ENCODE measurements at regions not wholly inside any gene's neighbourhood (a gene's known extent, or its start where the extent isn't known, plus 50 kb on each side); places are given as distances from the start of the nearest gene placed in this dataset.

- TF ChIP-seq, protein P1, sequence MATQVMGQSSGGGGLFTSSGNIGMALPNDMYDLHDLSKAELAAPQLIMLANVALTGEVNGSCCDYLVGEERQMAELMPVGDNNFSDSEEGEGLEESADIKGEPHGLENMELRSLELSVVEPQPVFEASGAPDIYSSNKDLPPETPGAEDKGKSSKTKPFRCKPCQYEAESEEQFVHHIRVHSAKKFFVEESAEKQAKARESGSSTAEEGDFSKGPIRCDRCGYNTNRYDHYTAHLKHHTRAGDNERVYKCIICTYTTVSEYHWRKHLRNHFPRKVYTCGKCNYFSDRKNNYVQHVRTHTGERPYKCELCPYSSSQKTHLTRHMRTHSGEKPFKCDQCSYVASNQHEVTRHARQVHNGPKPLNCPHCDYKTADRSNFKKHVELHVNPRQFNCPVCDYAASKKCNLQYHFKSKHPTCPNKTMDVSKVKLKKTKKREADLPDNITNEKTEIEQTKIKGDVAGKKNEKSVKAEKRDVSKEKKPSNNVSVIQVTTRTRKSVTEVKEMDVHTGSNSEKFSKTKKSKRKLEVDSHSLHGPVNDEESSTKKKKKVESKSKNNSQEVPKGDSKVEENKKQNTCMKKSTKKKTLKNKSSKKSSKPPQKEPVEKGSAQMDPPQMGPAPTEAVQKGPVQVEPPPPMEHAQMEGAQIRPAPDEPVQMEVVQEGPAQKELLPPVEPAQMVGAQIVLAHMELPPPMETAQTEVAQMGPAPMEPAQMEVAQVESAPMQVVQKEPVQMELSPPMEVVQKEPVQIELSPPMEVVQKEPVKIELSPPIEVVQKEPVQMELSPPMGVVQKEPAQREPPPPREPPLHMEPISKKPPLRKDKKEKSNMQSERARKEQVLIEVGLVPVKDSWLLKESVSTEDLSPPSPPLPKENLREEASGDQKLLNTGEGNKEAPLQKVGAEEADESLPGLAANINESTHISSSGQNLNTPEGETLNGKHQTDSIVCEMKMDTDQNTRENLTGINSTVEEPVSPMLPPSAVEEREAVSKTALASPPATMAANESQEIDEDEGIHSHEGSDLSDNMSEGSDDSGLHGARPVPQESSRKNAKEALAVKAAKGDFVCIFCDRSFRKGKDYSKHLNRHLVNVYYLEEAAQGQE (IDR thresholded peaks at IDR 0.05; ENCODE audit: low read depth), result no peak
- TF ChIP-seq, protein P2, sequence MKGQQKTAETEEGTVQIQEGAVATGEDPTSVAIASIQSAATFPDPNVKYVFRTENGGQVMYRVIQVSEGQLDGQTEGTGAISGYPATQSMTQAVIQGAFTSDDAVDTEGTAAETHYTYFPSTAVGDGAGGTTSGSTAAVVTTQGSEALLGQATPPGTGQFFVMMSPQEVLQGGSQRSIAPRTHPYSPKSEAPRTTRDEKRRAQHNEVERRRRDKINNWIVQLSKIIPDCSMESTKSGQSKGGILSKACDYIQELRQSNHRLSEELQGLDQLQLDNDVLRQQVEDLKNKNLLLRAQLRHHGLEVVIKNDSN (IDR thresholded peaks at IDR 0.05), result no peak
- TF ChIP-seq TAF1 (IDR thresholded peaks at IDR 0.05; ENCODE audit: low read depth), result no peak
- TF ChIP-seq FOXM1 (IDR thresholded peaks at IDR 0.05; ENCODE audit: borderline replicate concordance, low read depth), result no peak
- TF ChIP-seq CREB1 (IDR thresholded peaks at IDR 0.05; ENCODE audit: low read depth), result no peak
- TF ChIP-seq EP300 (IDR thresholded peaks at IDR 0.05; ENCODE audit: borderline replicate concordance), result no peak
- no peak for TF ChIP-seq ZBTB7A (IDR thresholded peaks at IDR 0.05; ENCODE audit: low read depth)
- no peak for TF ChIP-seq TEAD4 (IDR thresholded peaks at IDR 0.05)
- no peak for TF ChIP-seq CEBPB (IDR thresholded peaks at IDR 0.05)
- TF ChIP-seq, protein P3, sequence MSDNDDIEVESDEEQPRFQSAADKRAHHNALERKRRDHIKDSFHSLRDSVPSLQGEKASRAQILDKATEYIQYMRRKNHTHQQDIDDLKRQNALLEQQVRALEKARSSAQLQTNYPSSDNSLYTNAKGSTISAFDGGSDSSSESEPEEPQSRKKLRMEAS (IDR thresholded peaks at IDR 0.05), result no peak
- TF ChIP-seq EGR1 (IDR thresholded peaks at IDR 0.05), result no peak
- TF ChIP-seq NFIC (IDR thresholded peaks at IDR 0.05), result no peak
- TF ChIP-seq TCF12 (IDR thresholded peaks at IDR 0.05; ENCODE audit: low read depth), result no peak
- TF ChIP-seq YY1 (IDR thresholded peaks at IDR 0.05; ENCODE audit: low read depth), result no peak
- no peak for TF ChIP-seq RAD21 (IDR thresholded peaks at IDR 0.05; ENCODE audit: low read depth)
These were observed 602.2 kb upstream of the ADAMTS5 start for GRCh38 chr21:27569091-27569490.

DNA sequence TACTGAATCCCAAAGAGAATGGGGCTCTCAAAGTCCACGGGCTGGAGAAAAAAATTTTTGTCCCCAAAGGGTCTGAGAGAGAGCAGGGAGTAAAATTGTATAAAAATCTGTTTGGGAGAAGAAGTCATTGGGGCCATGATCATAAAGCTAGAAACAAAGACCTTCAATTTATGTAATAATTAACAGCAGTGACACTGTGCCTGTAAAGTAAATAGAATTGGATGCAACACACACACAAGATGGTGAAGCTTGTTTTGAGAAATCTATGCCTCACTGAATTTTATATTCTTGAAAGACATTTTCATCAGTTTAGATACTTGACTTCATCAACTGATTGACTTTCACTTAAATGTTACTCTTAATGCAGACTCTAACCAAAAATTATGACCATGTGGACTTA lies 600.5 kb upstream of the ADAMTS5 start:
- no peak for TF ChIP-seq RAD21 (IDR thresholded peaks at IDR 0.05; ENCODE audit: low read depth)
- no peak for TF ChIP-seq ZBTB7A (IDR thresholded peaks at IDR 0.05; ENCODE audit: low read depth)
- TF ChIP-seq TAF1 (IDR thresholded peaks at IDR 0.05; ENCODE audit: low read depth), result no peak
- no peak for TF ChIP-seq YY1 (IDR thresholded peaks at IDR 0.05; ENCODE audit: low read depth)
- TF ChIP-seq TEAD4 (IDR thresholded peaks at IDR 0.05), result no peak
- no peak for TF ChIP-seq TCF12 (IDR thresholded peaks at IDR 0.05; ENCODE audit: low read depth)
- TF ChIP-seq EP300 (IDR thresholded peaks at IDR 0.05; ENCODE audit: borderline replicate concordance), result no peak
- TF ChIP-seq FOXM1 (IDR thresholded peaks at IDR 0.05; ENCODE audit: borderline replicate concordance, low read depth), result no peak
- TF ChIP-seq CREB1 (IDR thresholded peaks at IDR 0.05; ENCODE audit: low read depth), result no peak
- TF ChIP-seq, protein P2 (IDR thresholded peaks at IDR 0.05), result no peak

- TF ChIP-seq FOXM1 (IDR thresholded peaks at IDR 0.05; ENCODE audit: borderline replicate concordance, low read depth) (no peak), RAD21 (IDR thresholded peaks at IDR 0.05; ENCODE audit: low read depth) (no peak), TEAD4 (IDR thresholded peaks at IDR 0.05) (no peak), NFIC (IDR thresholded peaks at IDR 0.05) (no peak), YY1 (IDR thresholded peaks at IDR 0.05; ENCODE audit: low read depth) (no peak), TAF1 (IDR thresholded peaks at IDR 0.05; ENCODE audit: low read depth) (no peak), CEBPB (IDR thresholded peaks at IDR 0.05) (no peak), ZBTB7A (IDR thresholded peaks at IDR 0.05; ENCODE audit: low read depth) (no peak), EP300 (IDR thresholded peaks at IDR 0.05; ENCODE audit: borderline replicate concordance) (no peak), CREB1 (IDR thresholded peaks at IDR 0.05; ENCODE audit: low read depth) (no peak)
- TF ChIP-seq, protein P3 (IDR thresholded peaks at IDR 0.05), result no peak
- TF ChIP-seq, protein P1 (IDR thresholded peaks at IDR 0.05; ENCODE audit: low read depth), result no peak
- TF ChIP-seq, protein P2 (IDR thresholded peaks at IDR 0.05), result no peak
These were observed 599.6 kb upstream of the ADAMTS5 start for GRCh38 chr21:27566521-27566920.

DNA sequence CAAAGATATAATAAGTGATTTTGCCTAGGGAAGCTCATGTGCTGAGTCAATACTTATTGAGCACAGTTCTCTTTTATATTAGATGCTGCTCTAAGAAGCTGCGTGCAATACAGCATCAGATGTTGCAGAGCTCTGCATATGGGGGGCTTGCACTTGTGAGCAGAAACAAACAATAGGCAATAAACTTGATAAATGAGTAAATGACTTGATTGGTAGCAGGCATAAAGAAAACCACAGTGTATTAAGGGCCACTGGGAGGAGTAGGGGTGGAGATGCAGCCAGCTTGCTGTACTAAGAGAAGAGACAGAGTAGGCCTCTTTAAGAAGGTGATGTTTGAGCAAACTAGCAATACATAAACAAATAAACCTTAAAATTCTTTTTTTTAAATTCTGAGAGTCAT lies 598.5 kb upstream of the ADAMTS5 start:
- TF ChIP-seq EGR1 (IDR thresholded peaks at IDR 0.05), result no peak
- TF ChIP-seq CEBPB (IDR thresholded peaks at IDR 0.05), result no peak
- no peak for TF ChIP-seq NFIC (IDR thresholded peaks at IDR 0.05)
- TF ChIP-seq TAF1 (IDR thresholded peaks at IDR 0.05; ENCODE audit: low read depth), result no peak
- TF ChIP-seq FOXM1 (IDR thresholded peaks at IDR 0.05; ENCODE audit: borderline replicate concordance, low read depth), result no peak
- no peak for TF ChIP-seq TEAD4 (IDR thresholded peaks at IDR 0.05)
- no peak for TF ChIP-seq EP300 (IDR thresholded peaks at IDR 0.05; ENCODE audit: borderline replicate concordance)
- TF ChIP-seq, protein P3 (IDR thresholded peaks at IDR 0.05), result no peak
- TF ChIP-seq, protein P2 (IDR thresholded peaks at IDR 0.05), result no peak
- TF ChIP-seq ZBTB7A (IDR thresholded peaks at IDR 0.05; ENCODE audit: low read depth), result no peak
- TF ChIP-seq TCF12 (IDR thresholded peaks at IDR 0.05; ENCODE audit: low read depth), result no peak
- no peak for TF ChIP-seq RAD21 (IDR thresholded peaks at IDR 0.05; ENCODE audit: low read depth)
- TF ChIP-seq YY1 (IDR thresholded peaks at IDR 0.05; ENCODE audit: low read depth), result no peak
- TF ChIP-seq, protein P1 (IDR thresholded peaks at IDR 0.05; ENCODE audit: low read depth), result no peak
- no peak for TF ChIP-seq CREB1 (IDR thresholded peaks at IDR 0.05; ENCODE audit: low read depth)

Measured in Ishikawa (cell line).